ENCODE measurements at regions not wholly inside any gene's neighbourhood (a gene's known extent, or its start where the extent isn't known, plus 50 kb on each side); places are given as distances from the start of the nearest gene placed in this dataset.

GRCh38 chr3:157868196-157868595 lies 238.0 kb downstream of the SHOX2 start (continued):
- TF ChIP-seq TAF1 (IDR thresholded peaks at IDR 0.05; ENCODE audit: low read depth, low read length) (no peak), EP300 (IDR thresholded peaks at IDR 0.05; ENCODE audit: borderline replicate concordance in 1 of 2, low read depth in 2 of 2, low read length in 2 of 2) (no peak), ZNF274 (IDR thresholded peaks at IDR 0.05; ENCODE audit: borderline replicate concordance, extremely low read depth, low read length) (no peak), KDM4A (IDR thresholded peaks at IDR 0.05; ENCODE audit: low read depth, low read length, severe bottlenecking) (no peak)
